GM12873 (cell line): ENCODE measurements at regions not wholly inside any gene's neighbourhood (a gene's known extent, or its start where the extent isn't known, plus 50 kb on each side); places are given as distances from the start of the nearest gene placed in this dataset.

Source experiments
- TF ChIP-seq, protein P1 (sequence below): IDR thresholded peaks from 2 replicates; pipeline ENCODE4 v1.5.1; 2012; ENCODE audit warnings: low read depth, mild to moderate bottlenecking, moderate library complexity, low read length, control low read depth; ENCODE audit not compliant: insufficient read depth; ENCODE audit errors: missing control alignments

DNA sequence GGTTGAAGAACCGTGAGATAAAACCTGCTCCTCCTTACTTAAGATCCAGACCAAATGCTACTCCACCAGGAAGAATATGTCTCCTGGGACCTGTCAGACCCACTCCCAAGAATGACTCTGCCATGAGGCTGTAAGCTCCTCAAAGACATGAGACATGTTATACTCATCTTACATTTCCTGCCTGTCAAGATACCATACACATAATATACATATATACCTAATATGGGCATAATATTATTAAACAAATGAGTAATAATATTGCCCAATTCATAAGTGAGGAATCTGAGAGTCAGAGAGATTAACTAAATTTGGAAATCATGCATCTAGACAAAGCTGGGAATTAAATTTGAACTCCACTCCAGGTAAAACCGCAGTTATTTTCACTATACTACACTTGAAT is 634.9 kb downstream of the LMO4 start:
- TF ChIP-seq, protein P1, sequence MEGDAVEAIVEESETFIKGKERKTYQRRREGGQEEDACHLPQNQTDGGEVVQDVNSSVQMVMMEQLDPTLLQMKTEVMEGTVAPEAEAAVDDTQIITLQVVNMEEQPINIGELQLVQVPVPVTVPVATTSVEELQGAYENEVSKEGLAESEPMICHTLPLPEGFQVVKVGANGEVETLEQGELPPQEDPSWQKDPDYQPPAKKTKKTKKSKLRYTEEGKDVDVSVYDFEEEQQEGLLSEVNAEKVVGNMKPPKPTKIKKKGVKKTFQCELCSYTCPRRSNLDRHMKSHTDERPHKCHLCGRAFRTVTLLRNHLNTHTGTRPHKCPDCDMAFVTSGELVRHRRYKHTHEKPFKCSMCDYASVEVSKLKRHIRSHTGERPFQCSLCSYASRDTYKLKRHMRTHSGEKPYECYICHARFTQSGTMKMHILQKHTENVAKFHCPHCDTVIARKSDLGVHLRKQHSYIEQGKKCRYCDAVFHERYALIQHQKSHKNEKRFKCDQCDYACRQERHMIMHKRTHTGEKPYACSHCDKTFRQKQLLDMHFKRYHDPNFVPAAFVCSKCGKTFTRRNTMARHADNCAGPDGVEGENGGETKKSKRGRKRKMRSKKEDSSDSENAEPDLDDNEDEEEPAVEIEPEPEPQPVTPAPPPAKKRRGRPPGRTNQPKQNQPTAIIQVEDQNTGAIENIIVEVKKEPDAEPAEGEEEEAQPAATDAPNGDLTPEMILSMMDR = no peak

DNA sequence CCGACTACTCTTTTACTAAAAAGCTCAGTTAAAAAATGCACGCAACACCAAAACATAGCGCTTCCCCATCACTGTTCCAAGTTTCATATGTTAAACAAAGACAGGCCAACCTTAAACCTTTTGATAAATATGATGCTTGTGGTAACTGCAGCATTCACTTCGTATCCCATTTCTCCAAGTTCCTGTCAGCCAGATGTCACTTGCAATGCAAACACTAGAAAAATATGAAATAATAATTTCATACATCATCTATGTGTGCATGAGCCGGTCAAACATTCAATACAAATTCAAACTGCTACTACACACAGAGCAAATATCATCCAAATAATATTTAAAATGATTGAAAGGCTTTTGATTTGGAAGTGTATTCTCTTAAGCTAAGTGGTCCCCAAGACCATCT is 636.5 kb downstream of the LMO4 start:
- TF ChIP-seq, protein P1 = no peak

DNA sequence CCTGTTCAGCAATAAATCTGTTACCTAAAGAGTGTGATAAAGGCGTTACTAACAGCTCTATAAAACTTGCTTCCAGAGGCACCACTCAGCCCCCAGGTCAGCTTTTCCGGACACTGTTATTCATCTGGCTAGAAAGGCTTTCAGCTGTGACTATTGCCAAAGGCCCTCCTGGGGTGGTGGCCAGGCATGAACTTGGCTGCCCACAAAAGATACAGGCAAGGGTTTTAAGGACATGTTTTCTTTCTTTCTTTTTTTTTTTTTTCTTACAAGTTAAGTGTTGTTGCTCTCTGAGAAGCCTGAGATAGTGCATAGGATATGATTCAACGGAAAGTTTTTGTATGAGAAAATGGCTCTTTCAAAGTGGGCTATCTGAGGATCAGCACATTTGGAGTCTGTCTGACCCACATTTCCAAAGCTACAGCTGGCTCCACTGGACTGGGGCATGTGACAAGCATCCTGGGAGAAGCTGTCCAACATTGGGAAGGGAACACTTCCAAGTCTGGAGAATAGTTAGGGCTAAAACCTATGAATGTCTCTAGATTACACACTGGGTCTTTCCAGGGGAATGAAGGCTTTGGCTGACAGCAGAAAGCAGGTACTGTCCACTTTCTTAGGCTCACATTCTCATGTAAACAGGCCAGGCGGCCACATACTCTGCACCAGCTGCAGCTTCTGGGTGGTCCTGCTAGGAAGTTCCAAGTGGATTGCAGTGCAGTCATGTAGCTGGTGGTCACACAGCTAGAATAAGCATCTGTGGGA is 639.7 kb downstream of the LMO4 start:
- TF ChIP-seq, protein P1 = no peak

DNA sequence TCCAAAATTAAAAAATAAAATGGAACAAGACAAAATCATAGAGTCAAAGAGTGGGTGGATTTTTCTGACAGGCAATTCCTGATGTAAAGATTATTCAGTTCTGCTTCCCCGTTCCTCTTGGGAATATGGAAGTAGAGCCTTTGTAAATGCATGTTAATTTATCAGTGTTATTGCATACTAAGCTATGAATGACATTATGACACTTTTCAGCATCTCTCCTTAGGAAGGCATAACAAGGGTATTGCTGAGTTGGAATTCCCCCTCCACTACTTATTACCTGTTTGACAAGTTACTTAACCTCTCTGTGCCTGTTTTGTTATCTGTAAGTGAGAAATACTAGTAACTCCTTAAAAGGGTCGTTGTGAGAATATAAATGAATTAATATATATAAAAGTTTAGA is 640.4 kb downstream of the LMO4 start:
- TF ChIP-seq, protein P1 = no peak

DNA sequence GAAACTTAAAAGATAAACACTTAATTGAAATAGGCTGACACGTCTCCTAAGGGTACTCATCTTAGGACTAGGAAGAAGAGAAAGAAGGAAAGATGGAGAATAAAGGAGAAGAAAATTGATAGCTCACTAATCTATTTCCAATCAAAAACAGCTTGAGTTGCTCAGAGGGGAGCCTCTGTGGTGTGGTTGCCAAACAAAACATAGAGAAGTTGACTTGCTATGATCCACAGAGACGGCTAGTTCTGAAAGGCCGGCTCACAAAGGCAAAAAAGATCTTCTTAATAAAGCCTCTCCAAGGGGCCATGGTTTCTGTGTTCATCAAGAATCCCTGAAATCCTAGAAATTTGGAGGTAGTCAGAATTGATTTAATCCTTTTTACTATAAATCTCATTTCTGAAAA is 644.1 kb downstream of the LMO4 start:
- TF ChIP-seq, protein P1 = no peak

DNA sequence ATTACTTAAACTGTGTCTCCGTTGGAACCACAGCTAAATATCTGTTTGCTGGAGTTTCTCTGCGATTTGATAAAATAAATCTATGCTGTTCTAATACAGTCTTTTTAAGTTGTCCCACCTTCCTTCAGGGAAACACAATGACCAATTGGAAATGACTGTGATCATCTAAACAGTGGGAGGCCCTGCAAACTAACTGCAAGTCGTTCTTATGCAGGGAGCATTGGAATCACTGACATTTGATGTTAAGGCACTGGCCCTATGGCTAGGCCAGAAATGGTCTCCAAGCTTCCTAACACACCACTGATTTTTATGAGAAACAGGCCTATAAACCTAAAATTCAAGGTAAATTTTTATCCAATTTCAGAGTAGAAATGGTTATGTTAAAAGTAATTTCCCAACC is 645.2 kb downstream of the LMO4 start:
- TF ChIP-seq, protein P1 = no peak

DNA sequence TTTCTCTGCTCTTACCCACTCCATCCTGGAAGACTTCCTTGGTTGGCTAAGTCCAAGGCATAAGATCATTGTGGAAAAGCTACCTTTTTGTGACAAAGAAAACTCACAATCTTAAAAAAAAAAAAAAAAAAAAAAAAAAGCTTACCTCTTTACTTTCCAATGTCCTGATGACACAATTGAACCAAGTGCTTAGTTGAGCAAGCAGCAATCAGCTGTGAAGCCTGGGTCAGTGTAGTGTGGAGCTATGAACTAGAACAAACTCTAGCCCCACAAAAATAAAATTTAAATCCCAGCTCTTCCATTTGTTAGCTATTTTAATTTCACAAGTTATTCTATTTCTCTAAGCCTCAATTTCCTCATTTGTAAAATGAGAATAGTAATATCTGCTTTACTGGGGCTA is 647.6 kb downstream of the LMO4 start:
- TF ChIP-seq, protein P1 = no peak
